HAP-1 (cell line): ENCODE measurements at regions not wholly inside any gene's neighbourhood (a gene's known extent, or its start where the extent isn't known, plus 50 kb on each side); places are given as distances from the start of the nearest gene placed in this dataset.

Experiments
- DNase-seq, 2 experiments: peaks; one replicate each; pipeline ENCODE4 v3.0.0-alpha.2; 2016 to 2020; ENCODE audit warnings: low spot score in 2 of 2
- H3K27me3 ChIP-seq: fragments of 250-450 bp; sonication (Bioruptor Pico); 2 replicates; pipeline ENCODE4 v1.5.1; 2020; ENCODE audit warnings: low read depth, mild to moderate bottlenecking, moderate library complexity
- H3K36me3 ChIP-seq: fragments of 250-450 bp; sonication (Bioruptor Pico); replicated peaks from 2 replicates; pipeline ENCODE4 v1.5.1; 2020; ENCODE audit warnings: mild to moderate bottlenecking
- H3K4me1 ChIP-seq: fragments of 250-450 bp; sonication (Bioruptor Pico); 2 replicates; pipeline ENCODE4 v1.5.1; 2020; ENCODE audit warnings: mild to moderate bottlenecking
- H3K4me3 ChIP-seq: fragments of 250-450 bp; sonication (Bioruptor Pico); 2 replicates; pipeline ENCODE4 v1.5.1; 2020; ENCODE audit warnings: mild to moderate bottlenecking, moderate library complexity
- H3K9me3 ChIP-seq: fragments of 250-450 bp; sonication (Bioruptor Pico); 2 replicates; pipeline ENCODE4 v1.5.1; 2020; ENCODE audit warnings: mild to moderate bottlenecking, moderate library complexity
- in situ Hi-C: fragments of 300-500 bp; cut with MboI; formaldehyde crosslinking; loops from 3 replicates; pipeline ENCODE4 v1.14.3; 2020; ENCODE audit warnings: low sequenced_read_pairs, inconsistent platforms, mixed read lengths

DNA sequence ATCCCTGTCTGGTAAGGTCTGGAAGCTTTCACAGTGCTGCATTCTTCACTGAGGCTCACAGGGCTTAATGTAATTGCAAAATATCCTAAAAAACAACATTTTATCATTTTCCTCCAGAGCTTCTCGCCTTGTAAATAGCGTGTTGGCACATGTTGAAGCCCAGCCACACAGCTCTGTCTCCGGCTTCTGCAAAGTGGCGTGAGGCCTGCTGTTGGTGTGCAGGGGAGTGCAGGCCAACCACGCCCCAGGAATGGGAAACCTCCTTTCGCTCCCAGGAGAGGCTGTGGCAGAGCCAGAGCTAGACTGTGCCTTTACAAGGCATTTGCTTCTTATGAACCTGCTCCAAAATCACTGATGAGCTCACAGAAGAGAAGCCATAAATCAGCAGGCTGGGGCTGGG, 248.2 kb upstream of the MAF start:
- in situ Hi-C loops: no loop called here
- no peaks in the 10 kb centered on the region for H3K27me3 ChIP-seq
- no peaks in the 10 kb centered on the region for H3K36me3 ChIP-seq
- H3K4me3 ChIP-seq: no peak overlapping the region
- H3K4me1 ChIP-seq: no peaks in the 10 kb centered on the region
- no peaks in the 10 kb centered on the region for H3K9me3 ChIP-seq
- no peak for DNase-seq

DNA sequence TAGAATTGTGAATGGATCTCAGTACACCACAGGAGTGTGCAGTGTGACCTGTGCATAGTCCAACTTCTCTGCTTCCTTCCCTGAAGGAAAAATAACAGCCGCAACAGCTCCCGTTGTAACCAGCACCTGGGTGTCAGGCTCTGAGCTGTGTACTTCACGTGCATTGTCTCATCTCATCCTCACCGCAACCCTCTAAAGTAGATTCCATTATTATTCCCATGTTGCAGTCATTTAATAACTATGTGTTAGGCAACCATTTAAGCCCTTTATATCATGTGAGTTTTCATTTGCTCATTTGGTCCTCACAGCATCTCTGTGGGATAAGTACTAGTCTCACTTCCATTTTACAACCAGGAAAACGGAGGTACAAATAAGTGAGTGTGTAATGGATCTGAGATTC, 247.0 kb upstream of the MAF start:
- H3K4me1 ChIP-seq: no peaks in the 10 kb centered on the region
- in situ Hi-C loops: no loop called here

DNA sequence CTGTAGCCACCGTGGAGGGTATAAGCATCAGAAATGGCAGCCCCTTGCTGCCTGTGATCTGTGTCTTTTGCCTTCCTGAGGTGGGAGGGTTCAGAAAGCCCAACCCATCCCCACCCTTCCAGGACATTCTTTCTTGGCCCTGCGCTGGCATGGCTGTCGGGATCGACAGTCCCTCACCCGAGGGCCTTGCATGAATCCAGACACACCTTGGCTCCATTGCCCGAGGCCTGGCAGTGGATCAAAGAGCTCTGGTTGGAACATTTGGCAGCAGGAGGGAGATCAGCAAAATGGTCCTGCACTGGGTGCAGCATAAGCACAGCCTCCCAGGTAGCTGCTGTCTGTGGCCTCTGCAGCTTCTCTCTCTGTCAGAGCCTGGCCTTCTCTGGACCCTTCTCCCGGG, 246.6 kb upstream of the MAF start:
- H3K4me1 ChIP-seq: no peaks in the 10 kb centered on the region
- H3K4me3 ChIP-seq: no peak overlapping the region
- no peaks in the 10 kb centered on the region for H3K9me3 ChIP-seq
- no peaks in the 10 kb centered on the region for H3K27me3 ChIP-seq
- DNase-seq: no peak
- H3K36me3 ChIP-seq: no peaks in the 10 kb centered on the region
- in situ Hi-C loops: no loop called here

More for the DNA sequence above, 247.0 kb upstream of the MAF start:
- H3K27me3 ChIP-seq: no peaks in the 10 kb centered on the region
- no peaks in the 10 kb centered on the region for H3K36me3 ChIP-seq
- no peak for DNase-seq
- H3K4me3 ChIP-seq: no peak overlapping the region
- H3K9me3 ChIP-seq: no peaks in the 10 kb centered on the region

DNA sequence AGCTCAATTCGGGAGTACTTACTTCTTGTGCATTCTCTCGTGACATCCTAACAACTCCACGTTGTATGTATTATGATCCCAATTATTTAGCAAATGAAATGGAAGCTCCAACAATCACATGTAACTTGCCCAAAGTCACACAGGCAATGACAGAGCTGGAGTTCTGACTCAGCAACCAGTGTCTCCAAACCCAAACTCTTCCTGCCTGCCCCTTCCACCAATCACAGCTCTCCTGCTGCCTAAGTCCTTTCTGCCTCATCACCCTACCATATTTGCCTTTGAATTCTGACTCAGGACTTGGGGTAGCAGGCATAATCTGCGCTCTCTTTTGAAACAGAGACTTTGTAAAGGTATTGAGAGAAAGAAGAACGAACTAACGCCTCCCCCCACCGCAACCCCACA, 245.2 kb upstream of the MAF start:
- Histone ChIP-seq H3K9me3 (no peaks in the 10 kb centered on the region), H3K27me3 (no peaks in the 10 kb centered on the region), H3K4me1 (no peaks in the 10 kb centered on the region), H3K36me3 (no peaks in the 10 kb centered on the region), H3K4me3 (no peak overlapping the region)
- in situ Hi-C loops: no loop called here
- DNase-seq: no peak

DNA sequence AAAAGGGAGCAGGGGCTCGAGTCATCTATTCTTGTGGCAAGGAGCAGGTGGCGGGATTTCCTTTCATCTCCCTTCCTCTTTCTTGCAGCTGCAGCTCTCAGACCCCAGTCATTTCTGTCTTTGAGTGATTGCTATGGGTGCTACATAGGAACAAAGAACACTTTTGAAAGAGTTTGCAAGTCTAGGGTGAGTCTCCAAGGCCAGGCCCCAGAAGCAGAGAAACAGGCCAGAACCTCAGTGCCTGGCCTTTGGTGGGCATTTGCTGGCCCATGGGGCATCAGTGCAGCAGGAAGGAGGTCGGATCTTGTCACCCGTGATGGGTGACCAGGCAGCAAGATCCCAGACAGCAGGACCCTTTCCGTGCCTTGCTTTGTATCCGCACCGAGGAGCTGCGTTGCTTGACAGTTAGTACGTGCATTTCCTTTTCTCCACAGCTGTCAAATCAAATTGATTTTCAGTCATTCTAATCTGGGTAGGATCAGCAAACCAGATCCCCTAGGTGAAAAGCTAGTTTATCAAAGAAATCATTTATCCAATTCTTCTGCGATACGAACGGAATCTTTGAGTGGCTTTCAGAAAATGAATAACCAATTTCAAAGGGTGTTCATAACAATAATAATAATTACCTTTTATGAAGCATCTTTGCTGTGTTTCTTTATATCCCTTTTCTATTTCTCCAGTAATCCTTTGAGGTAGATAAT, 244.6 kb upstream of the MAF start:
- Histone ChIP-seq H3K4me1 (no peaks in the 10 kb centered on the region), H3K36me3 (no peaks in the 10 kb centered on the region), H3K27me3 (no peaks in the 10 kb centered on the region), H3K4me3 (no peak overlapping the region), H3K9me3 (no peaks in the 10 kb centered on the region)
- no peak for DNase-seq
- in situ Hi-C loops: no loop called here

DNA sequence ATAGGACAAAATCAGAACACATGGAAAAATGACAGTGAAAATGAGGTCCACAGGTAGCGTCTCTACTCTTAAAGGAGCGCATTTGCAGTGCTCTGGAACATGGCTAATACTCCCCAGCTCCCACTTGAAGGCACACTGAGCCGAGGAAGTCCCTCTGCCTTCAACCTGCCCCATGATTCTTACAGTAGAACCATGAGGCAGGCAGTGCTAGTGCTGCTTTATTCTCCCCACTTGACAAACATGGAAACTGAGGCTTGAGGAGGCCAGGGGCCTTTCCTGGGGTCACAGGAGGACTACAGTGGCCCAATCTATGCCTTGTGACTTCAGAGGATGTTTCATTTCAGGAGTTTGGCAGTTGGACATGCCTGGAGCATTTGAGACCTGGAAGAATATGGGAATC, 244.1 kb upstream of the MAF start:
- Histone ChIP-seq H3K4me1 (no peaks in the 10 kb centered on the region), H3K9me3 (no peaks in the 10 kb centered on the region), H3K36me3 (no peaks in the 10 kb centered on the region), H3K27me3 (no peaks in the 10 kb centered on the region), H3K4me3 (no peak overlapping the region)
- DNase-seq: no peak
- in situ Hi-C loops: no loop called here

DNA sequence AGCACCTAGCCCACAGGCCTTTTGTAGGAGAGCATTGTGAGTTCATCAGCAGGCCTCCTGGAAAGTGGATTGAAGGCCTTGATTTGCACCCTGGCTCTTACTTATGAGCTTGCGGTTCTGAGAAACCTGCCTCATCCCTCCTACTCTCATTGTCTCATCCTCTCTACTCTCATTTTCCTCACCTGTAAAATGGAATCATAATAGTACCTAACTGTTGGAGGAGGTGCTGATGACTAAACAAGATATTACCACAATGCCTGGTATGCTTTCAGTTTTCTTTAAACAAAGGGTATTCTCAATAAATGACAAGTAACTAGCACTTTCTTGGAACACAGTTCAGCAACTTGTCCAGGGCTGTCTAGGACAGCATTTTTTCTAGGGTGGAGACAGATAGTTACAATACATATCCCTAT, 243.1 kb upstream of the MAF start:
- in situ Hi-C loops: no loop called here
- no peaks in the 10 kb centered on the region for H3K9me3 ChIP-seq

DNA sequence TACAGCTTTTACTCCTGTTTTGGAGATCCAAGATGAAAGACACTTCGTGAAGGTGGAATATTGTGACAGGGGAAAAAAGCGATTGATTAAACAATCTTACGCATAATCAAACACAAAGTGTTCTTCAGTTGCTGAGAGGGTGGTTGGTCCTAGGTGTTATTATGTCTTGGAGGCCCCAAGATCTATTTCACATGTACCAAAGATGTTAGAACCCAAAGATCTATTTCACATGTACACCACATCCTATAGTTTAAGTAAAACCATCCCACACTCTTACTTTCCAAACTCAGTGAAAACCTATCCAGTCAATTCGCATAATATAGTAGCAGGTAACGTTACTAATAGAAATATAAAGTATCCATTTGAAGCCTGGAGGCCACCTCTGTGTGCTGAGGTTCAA, 242.6 kb upstream of the MAF start:
- in situ Hi-C loops: no loop called here
- DNase-seq: no peak
- no peaks in the 10 kb centered on the region for H3K27me3 ChIP-seq
- no peaks in the 10 kb centered on the region for H3K9me3 ChIP-seq
- H3K4me3 ChIP-seq: no peak overlapping the region
- no peaks in the 10 kb centered on the region for H3K36me3 ChIP-seq
- H3K4me1 ChIP-seq: no peaks in the 10 kb centered on the region

More for the DNA sequence above, 243.1 kb upstream of the MAF start:
- Histone ChIP-seq H3K36me3 (no peaks in the 10 kb centered on the region), H3K27me3 (no peaks in the 10 kb centered on the region), H3K4me1 (no peaks in the 10 kb centered on the region), H3K4me3 (no peak overlapping the region)
- no peak for DNase-seq

DNA sequence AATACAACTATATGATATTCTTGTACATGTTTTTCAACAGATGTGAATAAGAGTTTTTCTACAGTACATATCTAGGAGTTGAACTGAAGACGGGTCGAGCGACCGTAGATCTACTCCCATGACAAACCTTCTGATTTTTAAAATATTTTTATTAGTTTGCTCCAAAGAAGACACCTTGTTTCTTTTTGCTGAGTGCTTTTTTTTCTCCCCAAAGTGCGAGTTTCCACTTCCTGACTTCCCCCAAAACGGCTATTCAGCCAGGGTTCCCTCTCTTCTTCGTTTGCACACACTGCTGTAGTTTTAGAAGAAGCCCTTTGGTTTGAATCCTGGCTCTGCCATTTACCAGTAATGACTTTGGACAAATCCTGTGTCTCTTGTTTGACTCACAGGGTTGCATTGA, 241.7 kb upstream of the MAF start:
- no peaks in the 10 kb centered on the region for H3K9me3 ChIP-seq

DNA sequence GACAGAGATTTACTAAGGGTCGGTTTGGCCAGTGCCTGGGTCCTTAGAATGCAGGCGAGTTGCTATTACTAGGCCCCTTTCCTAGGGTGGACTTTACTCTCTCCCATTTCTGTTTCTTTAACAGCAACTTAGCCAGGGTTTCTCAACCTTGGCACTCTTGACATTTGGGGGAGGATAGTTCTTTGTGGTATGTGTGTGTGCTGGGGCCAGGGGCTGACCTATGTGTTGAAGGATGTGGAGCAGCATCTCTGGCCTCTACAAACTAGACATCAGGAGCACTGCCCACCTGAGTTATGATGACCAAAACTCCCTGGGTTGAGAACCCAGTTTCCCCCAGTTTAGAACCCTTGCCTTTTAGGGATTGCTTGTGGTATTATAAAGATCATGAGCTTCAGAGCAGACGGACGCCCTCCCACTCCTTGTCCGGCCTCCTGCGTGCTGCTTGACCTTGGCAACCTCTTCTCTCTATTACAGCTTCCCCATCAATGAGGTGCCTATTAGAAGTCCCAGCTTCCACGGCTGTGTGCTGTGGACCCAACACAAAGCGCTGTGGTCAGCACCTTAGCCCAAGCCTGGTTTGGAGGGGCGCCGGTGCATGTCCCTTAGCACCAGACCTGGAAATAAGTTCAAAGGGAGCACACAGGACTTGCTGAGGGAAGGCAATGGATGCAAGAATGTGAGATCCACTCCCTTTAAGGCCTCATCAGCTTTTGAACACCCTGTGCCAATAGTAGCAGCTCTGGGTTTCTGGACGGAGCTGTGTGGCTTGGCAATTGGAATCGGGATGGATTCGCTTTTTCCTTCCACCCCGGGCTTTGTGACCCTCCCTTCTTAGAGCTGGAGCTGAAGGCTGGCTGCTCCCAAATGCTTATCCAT, 239.2 kb upstream of the MAF start:
- no peak for DNase-seq
- H3K4me1 ChIP-seq: no peaks in the 10 kb centered on the region
- no peaks in the 10 kb centered on the region for H3K9me3 ChIP-seq
- in situ Hi-C loops: no loop called here
- H3K27me3 ChIP-seq: no peaks in the 10 kb centered on the region
- H3K36me3 ChIP-seq: no peaks in the 10 kb centered on the region
- H3K4me3 ChIP-seq: no peak overlapping the region

More for the DNA sequence above, 241.7 kb upstream of the MAF start:
- in situ Hi-C loops: no loop called here
- no peaks in the 10 kb centered on the region for H3K27me3 ChIP-seq
- H3K4me1 ChIP-seq: no peaks in the 10 kb centered on the region
- no peak for DNase-seq
- H3K36me3 ChIP-seq: no peaks in the 10 kb centered on the region
- H3K4me3 ChIP-seq: no peak overlapping the region

DNA sequence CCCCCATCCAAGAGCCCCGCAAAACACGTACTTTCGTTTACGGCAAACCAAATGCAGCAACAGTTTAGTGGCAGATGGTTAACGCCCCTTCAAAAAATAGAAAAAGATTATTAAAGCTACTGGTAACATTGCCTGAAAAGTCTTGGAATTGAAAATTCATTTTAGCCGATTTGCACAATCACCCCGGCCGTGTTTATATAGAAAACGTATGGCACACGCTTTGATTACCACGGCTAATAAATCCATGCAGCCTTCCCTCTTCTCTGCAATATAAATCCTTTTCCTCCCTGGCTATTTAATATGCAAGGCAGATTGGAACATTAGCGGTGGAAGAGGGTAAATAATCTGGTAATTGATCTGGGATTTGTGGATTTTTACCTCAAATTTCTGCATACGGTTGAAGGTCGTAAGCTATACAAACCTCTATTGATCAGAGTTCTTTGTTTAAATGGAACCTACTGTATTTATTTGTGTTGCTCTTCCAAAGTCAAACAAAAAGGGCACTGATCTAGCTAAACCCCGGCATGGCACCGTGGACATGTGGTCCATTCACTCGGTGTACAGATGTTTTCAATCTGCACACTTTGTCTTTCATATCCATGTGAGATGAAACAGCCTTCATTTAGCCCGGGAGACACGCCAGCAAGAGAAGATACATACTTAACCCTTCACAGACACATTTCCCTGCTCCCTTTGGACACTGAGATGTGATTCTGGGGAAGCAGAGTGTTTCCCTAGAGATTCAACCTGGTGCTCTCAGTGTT, 238.1 kb upstream of the MAF start:
- Histone ChIP-seq H3K9me3 (no peaks in the 10 kb centered on the region), H3K4me1 (no peaks in the 10 kb centered on the region), H3K4me3 (no peak overlapping the region), H3K27me3 (no peaks in the 10 kb centered on the region), H3K36me3 (no peaks in the 10 kb centered on the region)
- no peak for DNase-seq
- in situ Hi-C loops: no loop called here

DNA sequence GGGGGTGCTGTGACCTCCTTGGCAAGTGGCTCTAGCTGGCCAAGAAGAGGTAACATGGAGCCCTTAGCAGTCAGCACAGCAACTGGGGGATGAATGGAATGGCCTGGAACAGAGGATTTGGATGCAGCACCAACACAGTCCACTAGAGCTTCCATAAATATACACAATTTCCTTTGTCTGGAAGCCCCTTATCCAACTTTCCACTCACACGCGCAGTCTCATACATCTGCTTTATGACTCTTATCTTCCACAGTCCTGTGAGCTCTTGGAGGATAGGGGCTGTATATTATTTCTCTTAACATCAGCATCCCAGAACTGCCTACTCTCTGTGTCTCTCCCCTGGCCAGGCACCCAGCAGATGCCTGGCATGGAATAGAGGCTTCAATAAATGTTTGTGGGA, 235.6 kb upstream of the MAF start:
- Histone ChIP-seq H3K27me3 (no peaks in the 10 kb centered on the region), H3K4me3 (no peak overlapping the region), H3K36me3 (no peaks in the 10 kb centered on the region), H3K4me1 (no peaks in the 10 kb centered on the region), H3K9me3 (no peaks in the 10 kb centered on the region)
- in situ Hi-C loops: no loop called here
- no peak for DNase-seq

DNA sequence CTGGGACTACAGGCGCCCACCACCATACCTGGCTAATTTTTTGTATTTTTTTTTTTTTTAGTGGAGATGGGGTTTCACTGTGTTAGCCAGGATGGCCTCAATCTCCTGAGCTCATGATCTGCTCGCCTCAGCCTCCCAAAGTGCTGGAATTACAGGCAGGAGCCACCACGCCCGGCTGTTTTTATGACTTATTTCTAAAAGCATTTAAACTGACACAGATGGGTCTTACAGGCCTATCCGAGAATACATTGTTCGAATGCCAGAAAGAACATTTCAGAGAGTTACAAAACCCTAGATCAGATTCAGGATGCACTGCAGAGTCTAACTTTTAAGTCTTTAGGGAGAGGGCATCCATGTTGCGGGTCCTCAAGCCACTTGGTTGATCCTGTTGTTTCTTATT, 234.7 kb upstream of the MAF start:
- in situ Hi-C loops: no loop called here
- no peaks in the 10 kb centered on the region for H3K27me3 ChIP-seq
- no peak overlapping the region for H3K4me3 ChIP-seq
- H3K4me1 ChIP-seq: no peaks in the 10 kb centered on the region
- H3K36me3 ChIP-seq: no peaks in the 10 kb centered on the region
- DNase-seq: no peak
- no peaks in the 10 kb centered on the region for H3K9me3 ChIP-seq

DNA sequence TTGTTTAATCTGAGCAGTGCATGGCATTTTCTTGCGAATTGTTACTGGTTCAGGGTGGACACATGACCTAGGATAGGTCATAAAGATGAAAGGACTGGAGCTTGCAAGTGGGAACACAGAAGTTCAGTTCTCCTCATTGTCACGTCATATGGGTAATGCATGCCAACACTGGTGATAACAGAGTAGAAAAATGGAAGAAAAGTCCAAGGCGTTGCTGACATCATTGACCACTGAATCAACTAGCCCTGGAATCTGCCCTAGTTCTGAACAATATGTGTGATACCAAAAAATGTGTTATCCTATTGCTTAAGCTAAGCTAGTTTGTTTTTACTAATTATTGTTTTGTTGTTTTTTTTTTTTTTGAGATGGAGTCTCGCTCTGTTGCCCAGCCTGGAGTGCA, 234.2 kb upstream of the MAF start:
- no peak overlapping the region for H3K4me3 ChIP-seq
- H3K36me3 ChIP-seq: no peaks in the 10 kb centered on the region
- no peaks in the 10 kb centered on the region; the same call in 1 of the 2 replicates for H3K4me1 ChIP-seq
- in situ Hi-C loops: no loop called here
- H3K27me3 ChIP-seq: no peaks in the 10 kb centered on the region
- no peaks in the 10 kb centered on the region for H3K9me3 ChIP-seq
- no peak for DNase-seq
